ENCODE measurements at regions not wholly inside any gene's neighbourhood (a gene's known extent, or its start where the extent isn't known, plus 50 kb on each side); places are given as distances from the start of the nearest gene placed in this dataset.

- DNase-seq (no peak), ATAC-seq (no peak)
- no peaks in the 10 kb centered on the region for H3K36me3 ChIP-seq
- no peak overlapping the region for H3K27ac ChIP-seq
- H3K27me3 ChIP-seq: no peaks in the 10 kb centered on the region
- no peak overlapping the region for H3K4me3 ChIP-seq
- peaks cover 0 to 9% (median 0%) of the 10 kb centered on the region in 12 donors for H3K9me3 ChIP-seq
- intact Hi-C loops (cut with DNase I): no loop called here
- TF ChIP-seq CTCF (IDR thresholded peaks at IDR 0.05): no peak
- peaks cover 0 to 10% (median 0%) of the 10 kb centered on the region in 12 donors for H3K4me1 ChIP-seq
- 77 to 91% (median 84%) methylated on average over 1 of the region's 1 CpG for WGBS, 4 donors
Observed at GRCh38 chr3:28877912-28878311, 403.0 kb upstream of the RBMS3 start.

GRCh38 chr3:28890373-28890772 lies 390.5 kb upstream of the RBMS3 start:
- Histone ChIP-seq H3K4me1 (no peaks in the 10 kb centered on the region), H3K36me3 (no peaks in the 10 kb centered on the region), H3K27ac (no peak overlapping the region), H3K9me3 (no peaks in the 10 kb centered on the region), H3K27me3 (no peaks in the 10 kb centered on the region), H3K4me3 (no peak overlapping the region)
- no peak for TF ChIP-seq CTCF (IDR thresholded peaks at IDR 0.05)
- TF ChIP-seq POLR2A (IDR thresholded peaks at IDR 0.05): no peak
- intact Hi-C loops (cut with DNase I): no loop called here
- ATAC-seq: no peak
- WGBS, 4 donors: 49 to 67% (median 60%) methylated on average over 1 of the region's 1 CpG
- no peak for DNase-seq

GRCh38 chr3:28891485-28891884 lies 389.4 kb upstream of the RBMS3 start:
- no peak for TF ChIP-seq POLR2A (IDR thresholded peaks at IDR 0.05)
- TF ChIP-seq CTCF (IDR thresholded peaks at IDR 0.05): no peak

GRCh38 chr3:28900301-28900700 lies 380.6 kb upstream of the RBMS3 start:
- Histone ChIP-seq H3K27me3 (no peaks in the 10 kb centered on the region), H3K9me3 (no peaks in the 10 kb centered on the region), H3K36me3 (no peaks in the 10 kb centered on the region), H3K4me1 (peaks cover 0 to 7% (median 0%) of the 10 kb centered on the region in 12 donors), H3K27ac (peak overlapping the region in 1 of 12 donors; percentile 6), H3K4me3 (no peak overlapping the region)
- TF ChIP-seq POLR2A (IDR thresholded peaks at IDR 0.05): no peak
- TF ChIP-seq CTCF (IDR thresholded peaks at IDR 0.05): no peak
- 43 to 59% (median 55%) methylated on average over 1 of the region's 1 CpG for WGBS, 4 donors
- ATAC-seq (no peak), DNase-seq (no peak)
- intact Hi-C loops (cut with DNase I): no loop called here

More at GRCh38 chr3:28891485-28891884, 389.4 kb upstream of the RBMS3 start:
- H3K4me3 ChIP-seq: no peak overlapping the region
- DNase-seq (no peak), ATAC-seq (no peak)
- WGBS, 4 donors: 93 to 97% (median 95%) methylated on average over 4 of the region's 4 CpGs
- H3K27me3 ChIP-seq: no peaks in the 10 kb centered on the region
- H3K36me3 ChIP-seq: no peaks in the 10 kb centered on the region
- intact Hi-C loops (cut with DNase I): no loop called here
- H3K4me1 ChIP-seq: no peaks in the 10 kb centered on the region
- no peaks in the 10 kb centered on the region for H3K9me3 ChIP-seq
- H3K27ac ChIP-seq: no peak overlapping the region

All from heart left ventricle (tissue), 16 donors.